WI38 (cell line): ENCODE measurements at regions not wholly inside any gene's neighbourhood (a gene's known extent, or its start where the extent isn't known, plus 50 kb on each side); places are given as distances from the start of the nearest gene placed in this dataset.

Experiments
- H3K4me3 ChIP-seq: 2 replicates; pipeline ENCODE4 v1.5.1; 2011; ENCODE audit warnings: low read depth, mild to moderate bottlenecking, control low read depth, low read length
- CTCF ChIP-seq: IDR thresholded peaks from 2 replicates; pipeline ENCODE4 v1.5.1; 2012; ENCODE audit warnings: low read depth, mild to moderate bottlenecking, control low read depth, low read length

DNA sequence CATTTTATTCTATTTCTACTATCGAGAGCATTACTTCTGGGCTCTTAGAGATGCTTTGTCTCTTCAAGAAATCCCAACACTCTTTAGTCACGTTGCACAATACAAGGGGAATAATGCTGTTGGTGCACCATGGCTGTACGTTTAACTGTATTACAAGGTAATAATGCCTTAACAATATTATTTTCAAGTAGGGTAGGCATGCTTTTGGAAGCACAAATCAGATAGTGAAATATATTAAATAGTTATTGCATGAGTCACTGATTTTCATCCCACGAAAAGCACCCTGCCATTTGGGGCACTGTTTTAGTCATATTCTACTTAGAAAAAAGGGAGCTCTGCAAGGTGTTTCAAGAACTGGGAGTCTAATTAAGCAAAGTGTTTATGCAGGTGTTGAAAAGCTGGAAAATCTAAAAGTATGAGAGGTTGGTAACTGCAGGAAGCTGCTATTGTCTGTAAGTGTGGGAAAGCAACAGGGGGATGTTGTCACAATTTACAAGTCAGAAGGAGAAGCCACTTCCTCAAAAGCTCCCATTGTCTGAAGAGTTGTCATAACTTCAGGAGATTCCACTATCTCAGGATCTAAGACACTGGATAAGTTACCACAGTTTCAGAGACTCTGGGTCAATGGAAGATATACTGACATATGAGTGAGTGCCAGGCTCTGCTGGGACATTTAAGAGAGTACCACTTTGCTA is 218.2 kb downstream of the JRKL start:
- no peak for TF ChIP-seq CTCF
- H3K4me3 ChIP-seq, result no peak overlapping the region

DNA sequence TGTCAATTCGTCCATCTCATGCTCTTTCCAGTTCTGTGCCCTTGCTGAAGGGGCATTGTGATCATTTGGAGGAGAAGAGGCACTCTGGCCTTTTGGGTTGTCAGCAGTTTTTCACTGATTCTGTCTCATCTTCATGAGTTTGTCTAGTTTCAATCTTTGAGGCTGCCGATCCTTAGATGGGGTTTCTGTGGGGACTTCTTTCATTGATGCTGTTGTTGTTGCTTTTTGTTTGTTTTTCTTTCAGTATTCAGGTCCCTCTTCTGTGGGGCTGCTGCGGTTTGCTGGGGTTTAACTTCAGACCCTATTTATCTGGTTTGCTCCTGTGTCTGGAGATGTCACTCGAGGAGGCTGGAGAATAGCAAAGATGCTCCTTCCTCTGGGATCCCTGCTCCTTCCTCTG is 224.3 kb downstream of the JRKL start:
- no peak for TF ChIP-seq CTCF
- H3K4me3 ChIP-seq, result no peak overlapping the region

GRCh38 chr11:96614846-96615245 is 225.0 kb downstream of the JRKL start:
- no peak for TF ChIP-seq CTCF
- no peak overlapping the region for H3K4me3 ChIP-seq

- no peak for TF ChIP-seq CTCF
- H3K4me3 ChIP-seq, result no peak overlapping the region
Measured at GRCh38 chr11:96620464-96621044, 230.7 kb downstream of the JRKL start.

DNA sequence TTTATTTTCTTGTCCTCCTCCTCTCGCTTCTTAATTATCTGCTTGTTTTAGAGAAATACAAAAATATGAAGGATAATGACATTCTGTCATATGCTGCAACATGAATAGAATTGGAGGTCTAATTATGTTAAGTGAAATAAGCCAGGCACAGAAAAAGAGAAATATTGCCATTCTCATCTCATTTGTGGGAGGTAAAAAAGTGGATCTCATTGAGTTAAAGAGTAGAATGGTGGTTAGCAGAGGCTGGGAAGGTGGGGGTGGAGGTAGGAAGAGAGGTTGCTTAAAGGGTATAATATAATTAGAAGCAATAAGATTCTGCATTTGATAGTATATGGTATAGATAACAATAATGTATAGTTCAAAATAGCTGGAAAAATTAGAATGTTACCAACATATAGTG is 231.3 kb downstream of the JRKL start:
- no peak for TF ChIP-seq CTCF
- H3K4me3 ChIP-seq, result no peak overlapping the region

- no peak for TF ChIP-seq CTCF
Measured at GRCh38 chr11:96622026-96622634, 232.3 kb downstream of the JRKL start.

DNA sequence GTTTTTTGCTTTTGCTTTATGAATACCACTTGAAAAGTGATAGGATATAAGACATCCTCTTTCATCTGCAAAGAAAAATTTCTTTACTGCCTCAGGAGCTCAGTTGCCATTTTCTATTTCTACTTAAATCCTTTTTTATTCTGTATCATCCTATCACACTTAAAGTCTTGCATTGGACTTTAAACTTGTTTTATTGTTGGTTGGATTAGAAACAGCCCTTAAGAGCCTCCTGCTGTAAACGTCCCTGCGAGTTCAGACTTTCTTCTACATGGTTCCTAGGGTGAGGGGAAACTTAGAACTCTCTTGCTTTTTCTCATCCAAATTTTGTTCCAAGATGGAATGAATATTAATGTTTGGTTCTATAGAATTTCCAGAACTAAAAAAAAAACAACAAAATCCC is 234.3 kb downstream of the JRKL start:
- no peak for TF ChIP-seq CTCF
- H3K4me3 ChIP-seq, result no peak overlapping the region

More at GRCh38 chr11:96622026-96622634, 232.3 kb downstream of the JRKL start:
- H3K4me3 ChIP-seq, result no peak overlapping the region
